ENCODE measurements at regions not wholly inside any gene's neighbourhood (a gene's known extent, or its start where the extent isn't known, plus 50 kb on each side); places are given as distances from the start of the nearest gene placed in this dataset.
"Not testable (repeated sequence)": the region's sequence is repeated elsewhere in the genome, so short reads cannot be mapped to it uniquely, and the experiment has no call there.

- no peak for DNase-seq
Measured at GRCh38 chrX:13419918-13420317, 100.1 kb upstream of the ATXN3L start.

GRCh38 chrX:13419276-13419675 is 99.4 kb upstream of the ATXN3L start:
- DNase-seq, result no peak

GRCh38 chrX:13418126-13419097 is 98.6 kb upstream of the ATXN3L start:
- peak; percentile 74 for DNase-seq

GRCh38 chrX:13415509-13415908 is 95.7 kb upstream of the ATXN3L start:
- no peak for DNase-seq

GRCh38 chrX:13414006-13414647 is 94.3 kb upstream of the ATXN3L start:
- no peak for DNase-seq

- DNase-seq, result no peak
Measured at GRCh38 chrX:13412208-13412600, 92.4 kb upstream of the ATXN3L start.

- DNase-seq, result no peak
Measured at GRCh38 chrX:13411496-13412207, 91.8 kb upstream of the ATXN3L start.

- not testable (repeated sequence) for DNase-seq
Measured at GRCh38 chrX:13408599-13408998, 88.7 kb upstream of the ATXN3L start.

- not testable (repeated sequence) for DNase-seq
Measured at GRCh38 chrX:13404777-13405176, 84.9 kb upstream of the ATXN3L start.

GRCh38 chrX:13404364-13404763 is 84.5 kb upstream of the ATXN3L start:
- DNase-seq, result no peak

- no peak for DNase-seq
Measured at GRCh38 chrX:13401724-13402123, 81.9 kb upstream of the ATXN3L start.

GRCh38 chrX:13398839-13399238 is 79.0 kb upstream of the ATXN3L start:
- DNase-seq, result no peak

GRCh38 chrX:13397878-13398818 is 78.3 kb upstream of the ATXN3L start:
- peak; percentile 99 for DNase-seq

GRCh38 chrX:13396924-13397323 is 77.1 kb upstream of the ATXN3L start:
- DNase-seq, result peak; percentile 85

- DNase-seq, result no peak
Measured at GRCh38 chrX:13389501-13389900, 69.6 kb upstream of the ATXN3L start.

- peak; percentile 58 for DNase-seq
Measured at GRCh38 chrX:13387666-13388494, 68.0 kb upstream of the ATXN3L start.

GRCh38 chrX:13386636-13387035 is 66.8 kb upstream of the ATXN3L start:
- no peak for DNase-seq

GRCh38 chrX:13386092-13386491 is 66.2 kb upstream of the ATXN3L start:
- DNase-seq, result no peak

- no peak for DNase-seq
Measured at GRCh38 chrX:13383907-13384306, 64.1 kb upstream of the ATXN3L start.

GRCh38 chrX:13381514-13381913 is 61.7 kb upstream of the ATXN3L start:
- peak; percentile 59 for DNase-seq

GRCh38 chrX:13380211-13380610 is 60.4 kb upstream of the ATXN3L start:
- peak; percentile 78 for DNase-seq

Data from fibroblast of skin of right quadriceps (primary cell).